GM18861 (cell line): ENCODE measurements at regions not wholly inside any gene's neighbourhood (a gene's known extent, or its start where the extent isn't known, plus 50 kb on each side); places are given as distances from the start of the nearest gene placed in this dataset.
"Not testable (repeated sequence)": the region's sequence is repeated elsewhere in the genome, so short reads cannot be mapped to it uniquely, and the experiment has no call there.

Experiments used
- ATAC-seq: cut with Tn5 transposase; IDR thresholded peaks from one replicate; pipeline ENCODE4 v1.9.1; 2021; ENCODE audit not compliant: unreplicated experiment

GRCh38 chr9:30519166-30519565, 1865.3 kb upstream of the ACO1 start:
- no peak for ATAC-seq

GRCh38 chr9:30519756-30520155, 1864.7 kb upstream of the ACO1 start:
- no peak for ATAC-seq

- no peak for ATAC-seq
These were observed 1862.4 kb upstream of the ACO1 start for GRCh38 chr9:30522061-30522460.

- ATAC-seq, result no peak
These were observed 1862.0 kb upstream of the ACO1 start for GRCh38 chr9:30522486-30522885.

GRCh38 chr9:30524311-30524710, 1860.1 kb upstream of the ACO1 start:
- no peak for ATAC-seq

GRCh38 chr9:30534455-30534854, 1850.0 kb upstream of the ACO1 start:
- no peak for ATAC-seq

GRCh38 chr9:30534896-30535295, 1849.5 kb upstream of the ACO1 start:
- no peak for ATAC-seq

GRCh38 chr9:30536494-30536893, 1847.9 kb upstream of the ACO1 start:
- no peak for ATAC-seq

- ATAC-seq, result not testable (repeated sequence)
These were observed 1844.7 kb upstream of the ACO1 start for GRCh38 chr9:30539696-30540095.

- ATAC-seq, result no peak
These were observed 1809.9 kb upstream of the ACO1 start for GRCh38 chr9:30574355-30575151.

- ATAC-seq, result no peak
These were observed 1809.2 kb upstream of the ACO1 start for GRCh38 chr9:30575218-30575617.

- ATAC-seq, result no peak
These were observed 1808.8 kb upstream of the ACO1 start for GRCh38 chr9:30575691-30576090.

- no peak for ATAC-seq
These were observed 1804.6 kb upstream of the ACO1 start for GRCh38 chr9:30579810-30580209.

GRCh38 chr9:30582240-30582639, 1802.2 kb upstream of the ACO1 start:
- ATAC-seq, result no peak

GRCh38 chr9:30584559-30584958, 1799.9 kb upstream of the ACO1 start:
- no peak for ATAC-seq

GRCh38 chr9:30591461-30591860, 1793.0 kb upstream of the ACO1 start:
- ATAC-seq, result no peak

- no peak for ATAC-seq
These were observed 1786.8 kb upstream of the ACO1 start for GRCh38 chr9:30597608-30598007.

- no peak for ATAC-seq
These were observed 1778.5 kb upstream of the ACO1 start for GRCh38 chr9:30605936-30606335.

GRCh38 chr9:30609713-30610112, 1774.7 kb upstream of the ACO1 start:
- ATAC-seq, result no peak

GRCh38 chr9:30616782-30617181, 1767.7 kb upstream of the ACO1 start:
- not testable (repeated sequence) for ATAC-seq

GRCh38 chr9:30622561-30622960, 1761.9 kb upstream of the ACO1 start:
- no peak for ATAC-seq

GRCh38 chr9:30628915-30629567, 1755.4 kb upstream of the ACO1 start:
- ATAC-seq, result no peak

- no peak for ATAC-seq
These were observed 1754.0 kb upstream of the ACO1 start for GRCh38 chr9:30630459-30630858.
